ENCODE measurements at regions not wholly inside any gene's neighbourhood (a gene's known extent, or its start where the extent isn't known, plus 50 kb on each side); places are given as distances from the start of the nearest gene placed in this dataset.

DNA sequence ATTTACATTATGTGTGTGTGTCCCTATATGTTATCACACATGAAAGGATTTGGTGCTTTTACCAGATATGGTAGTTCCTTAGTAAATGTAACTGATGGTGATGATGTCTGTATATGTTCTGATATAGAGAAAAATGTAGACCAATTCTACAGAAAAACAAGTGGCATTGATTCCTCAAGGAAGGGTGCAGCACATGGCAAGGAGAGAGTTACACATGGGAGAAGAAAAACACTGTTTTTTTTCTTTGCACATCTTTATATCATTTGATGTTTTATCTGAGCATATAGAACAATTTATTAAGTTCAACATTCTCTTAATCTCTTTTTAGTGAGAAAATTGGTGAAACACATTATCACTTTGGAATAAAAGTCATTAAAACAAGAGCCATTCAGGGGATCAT lies 535.0 kb upstream of the KLF4 start:
- Mint-ChIP-seq H3K27ac (ENCODE audit: unreplicated experiment) (no peak overlapping the region), H3K4me3 (ENCODE audit: unreplicated experiment) (no peak overlapping the region), H3K4me1 (ENCODE audit: unreplicated experiment) (peaks cover 5% of the 10 kb centered on the region), H3K36me3 (ENCODE audit: unreplicated experiment) (peaks cover 3% of the 10 kb centered on the region), H3K27me3 (ENCODE audit: unreplicated experiment) (no peaks in the 10 kb centered on the region), H3K9me3 (ENCODE audit: unreplicated experiment) (peaks cover 7% of the 10 kb centered on the region)
- no peak for DNase-seq (ENCODE audit: extremely low spot score, unreplicated experiment)
- TF ChIP-seq, protein P1, sequence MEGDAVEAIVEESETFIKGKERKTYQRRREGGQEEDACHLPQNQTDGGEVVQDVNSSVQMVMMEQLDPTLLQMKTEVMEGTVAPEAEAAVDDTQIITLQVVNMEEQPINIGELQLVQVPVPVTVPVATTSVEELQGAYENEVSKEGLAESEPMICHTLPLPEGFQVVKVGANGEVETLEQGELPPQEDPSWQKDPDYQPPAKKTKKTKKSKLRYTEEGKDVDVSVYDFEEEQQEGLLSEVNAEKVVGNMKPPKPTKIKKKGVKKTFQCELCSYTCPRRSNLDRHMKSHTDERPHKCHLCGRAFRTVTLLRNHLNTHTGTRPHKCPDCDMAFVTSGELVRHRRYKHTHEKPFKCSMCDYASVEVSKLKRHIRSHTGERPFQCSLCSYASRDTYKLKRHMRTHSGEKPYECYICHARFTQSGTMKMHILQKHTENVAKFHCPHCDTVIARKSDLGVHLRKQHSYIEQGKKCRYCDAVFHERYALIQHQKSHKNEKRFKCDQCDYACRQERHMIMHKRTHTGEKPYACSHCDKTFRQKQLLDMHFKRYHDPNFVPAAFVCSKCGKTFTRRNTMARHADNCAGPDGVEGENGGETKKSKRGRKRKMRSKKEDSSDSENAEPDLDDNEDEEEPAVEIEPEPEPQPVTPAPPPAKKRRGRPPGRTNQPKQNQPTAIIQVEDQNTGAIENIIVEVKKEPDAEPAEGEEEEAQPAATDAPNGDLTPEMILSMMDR (IDR thresholded peaks at IDR 0.05) = no peak

DNA sequence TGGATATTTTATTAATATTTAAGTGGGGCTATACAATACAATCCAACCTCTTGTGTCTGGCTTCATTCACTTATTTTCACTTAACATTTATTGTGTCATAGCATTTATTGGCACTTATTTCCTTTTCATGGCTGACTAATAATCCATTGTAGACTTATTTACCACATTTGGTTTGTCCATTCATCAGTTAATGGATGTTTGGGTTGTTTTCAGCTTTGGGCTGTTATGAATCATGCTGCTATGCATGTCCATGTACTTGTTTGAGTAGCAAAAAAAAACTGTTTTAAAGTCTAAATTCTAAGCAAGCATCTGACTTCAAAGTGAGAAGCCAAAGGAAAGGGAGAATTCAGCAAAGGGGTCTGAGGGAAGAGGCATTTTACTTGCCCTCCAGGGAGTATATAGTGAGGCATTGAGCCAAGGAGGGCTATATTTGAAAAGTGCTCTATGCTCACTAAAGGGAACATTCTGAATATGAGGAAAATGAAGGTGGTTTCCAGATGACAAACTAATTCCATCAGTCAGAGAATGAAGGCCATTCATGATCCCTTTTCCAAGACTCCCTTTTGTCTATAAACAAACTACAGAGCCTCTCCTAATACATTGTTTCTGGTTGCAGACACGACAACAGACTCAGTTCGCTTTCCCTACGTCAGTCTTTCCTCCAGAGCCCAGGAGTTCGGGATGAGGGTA lies 532.8 kb upstream of the KLF4 start:
- H3K36me3 Mint-ChIP-seq (ENCODE audit: unreplicated experiment) = peaks cover 3% of the 10 kb centered on the region
- no peak overlapping the region for H3K27ac Mint-ChIP-seq (ENCODE audit: unreplicated experiment)
- TF ChIP-seq, protein P1 (IDR thresholded peaks at IDR 0.05) = no peak
- H3K4me3 Mint-ChIP-seq (ENCODE audit: unreplicated experiment) = no peak overlapping the region
- no peaks in the 10 kb centered on the region for H3K27me3 Mint-ChIP-seq (ENCODE audit: unreplicated experiment)
- H3K4me1 Mint-ChIP-seq (ENCODE audit: unreplicated experiment) = peaks cover 5% of the 10 kb centered on the region
- DNase-seq (ENCODE audit: extremely low spot score, unreplicated experiment) = no peak
- peaks cover 7% of the 10 kb centered on the region for H3K9me3 Mint-ChIP-seq (ENCODE audit: unreplicated experiment)

DNA sequence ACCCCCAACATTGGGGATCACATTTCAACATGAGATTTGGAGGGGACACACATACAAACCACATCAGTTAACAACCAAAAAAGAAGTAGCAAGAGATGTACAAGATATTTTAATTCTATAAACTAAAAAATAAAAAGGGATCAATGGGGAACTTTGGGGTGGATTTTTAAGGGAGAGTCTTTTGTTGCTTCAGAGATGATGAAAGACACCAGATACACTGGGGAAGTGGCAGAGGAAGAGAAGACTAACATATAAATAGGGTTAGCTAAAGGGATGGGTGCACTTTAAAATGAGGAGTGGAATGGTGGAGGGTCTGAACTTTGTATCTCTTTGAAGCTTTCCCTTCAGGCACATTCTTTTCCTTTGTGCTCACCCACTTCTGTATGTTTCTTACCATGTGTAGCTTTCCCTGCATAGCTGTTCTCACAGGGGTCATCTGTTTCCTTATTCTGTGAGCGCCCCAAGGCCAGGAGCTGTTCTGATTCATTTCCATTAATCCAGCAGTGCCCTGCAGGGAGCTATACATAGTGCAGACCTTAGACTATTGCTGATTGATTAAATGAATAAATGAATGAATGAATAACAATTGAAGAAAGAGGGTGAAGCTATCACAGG lies 531.6 kb upstream of the KLF4 start:
- no peaks in the 10 kb centered on the region for H3K27me3 Mint-ChIP-seq (ENCODE audit: unreplicated experiment)
- peaks cover 3% of the 10 kb centered on the region for H3K36me3 Mint-ChIP-seq (ENCODE audit: unreplicated experiment)
- peaks cover 7% of the 10 kb centered on the region for H3K9me3 Mint-ChIP-seq (ENCODE audit: unreplicated experiment)

DNA sequence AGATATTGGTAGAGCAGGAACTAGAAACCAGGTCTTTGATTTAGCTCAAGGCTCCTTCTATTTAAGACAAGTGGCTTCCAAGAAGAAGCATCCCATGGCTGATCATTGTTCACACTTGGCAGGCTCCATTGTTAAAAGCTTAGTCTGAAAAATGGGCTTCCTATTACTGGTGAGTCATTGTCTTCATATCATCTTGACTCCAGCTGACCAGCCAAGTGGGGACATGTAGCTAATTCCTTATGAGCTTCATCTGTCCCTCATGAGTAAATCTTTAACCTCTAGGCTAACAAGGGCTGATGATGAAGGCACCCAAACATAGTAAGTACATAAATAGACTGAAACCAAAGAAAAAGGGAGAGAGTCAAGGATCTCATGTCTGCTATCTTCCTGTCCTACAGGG lies 530.3 kb upstream of the KLF4 start:
- Mint-ChIP-seq H3K36me3 (ENCODE audit: unreplicated experiment) (peaks cover 3% of the 10 kb centered on the region), H3K27me3 (ENCODE audit: unreplicated experiment) (no peaks in the 10 kb centered on the region), H3K9me3 (ENCODE audit: unreplicated experiment) (peaks cover 7% of the 10 kb centered on the region), H3K4me3 (ENCODE audit: unreplicated experiment) (no peak overlapping the region), H3K4me1 (ENCODE audit: unreplicated experiment) (peaks cover 5% of the 10 kb centered on the region), H3K27ac (ENCODE audit: unreplicated experiment) (no peak overlapping the region)
- DNase-seq (ENCODE audit: extremely low spot score, unreplicated experiment) = no peak
- TF ChIP-seq, protein P1 (IDR thresholded peaks at IDR 0.05) = no peak

More for the DNA sequence above, 531.6 kb upstream of the KLF4 start:
- TF ChIP-seq, protein P1 (IDR thresholded peaks at IDR 0.05) = no peak
- H3K4me3 Mint-ChIP-seq (ENCODE audit: unreplicated experiment) = no peak overlapping the region
- peaks cover 5% of the 10 kb centered on the region for H3K4me1 Mint-ChIP-seq (ENCODE audit: unreplicated experiment)
- no peak for DNase-seq (ENCODE audit: extremely low spot score, unreplicated experiment)
- no peak overlapping the region for H3K27ac Mint-ChIP-seq (ENCODE audit: unreplicated experiment)

DNA sequence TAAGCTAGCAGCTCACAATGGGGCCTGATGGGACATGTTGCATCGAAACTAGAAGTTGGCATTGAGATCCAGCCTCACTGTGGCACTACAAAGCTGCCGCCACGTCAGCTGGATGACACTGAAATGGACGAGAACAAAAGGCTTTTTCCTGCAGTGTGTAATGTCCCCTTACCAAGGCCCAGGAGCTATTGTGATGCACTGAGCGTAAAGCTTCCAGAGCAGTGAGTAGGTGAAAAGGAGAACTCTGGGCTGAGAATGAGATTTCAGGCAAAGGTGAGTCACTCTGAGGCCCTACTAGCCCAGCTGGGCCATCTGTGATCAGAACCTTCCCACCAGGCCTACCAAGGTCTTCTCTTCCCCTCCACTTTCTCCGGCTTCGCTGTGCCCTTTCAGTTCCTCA lies 528.1 kb upstream of the KLF4 start:
- H3K27me3 Mint-ChIP-seq (ENCODE audit: unreplicated experiment) = no peaks in the 10 kb centered on the region
- H3K36me3 Mint-ChIP-seq (ENCODE audit: unreplicated experiment) = peaks cover 3% of the 10 kb centered on the region
- H3K9me3 Mint-ChIP-seq (ENCODE audit: unreplicated experiment) = peaks cover 7% of the 10 kb centered on the region
- H3K4me3 Mint-ChIP-seq (ENCODE audit: unreplicated experiment) = no peak overlapping the region
- no peak for DNase-seq (ENCODE audit: extremely low spot score, unreplicated experiment)
- H3K4me1 Mint-ChIP-seq (ENCODE audit: unreplicated experiment) = peaks cover 5% of the 10 kb centered on the region
- TF ChIP-seq, protein P1 (IDR thresholded peaks at IDR 0.05) = no peak
- no peak overlapping the region for H3K27ac Mint-ChIP-seq (ENCODE audit: unreplicated experiment)

Measured in osteocyte (in vitro differentiated cells).